ENCODE measurements at regions not wholly inside any gene's neighbourhood (a gene's known extent, or its start where the extent isn't known, plus 50 kb on each side); places are given as distances from the start of the nearest gene placed in this dataset.
A peak's percentile ranks its signal among the peaks of the same experiment; 100 is the strongest.

GRCh38 chr3:43191116-43191515 lies 85.2 kb upstream of the POMGNT2 start:
- DNase-seq (no peak), FAIRE-seq (no peak), ATAC-seq (no peak)
- intact Hi-C loops (cut with DNase I): no loop called here
- Histone ChIP-seq H3K4me1 (peaks cover 9 to 13% (median 10%) of the 10 kb centered on the region in 3 donors), H3K9me3 (no peaks in the 10 kb centered on the region), H3K36me3 (no peaks in the 10 kb centered on the region), H3K27ac (no peak overlapping the region), H3K27me3 (no peaks in the 10 kb centered on the region), H3K4me3 (no peak overlapping the region)
- TF ChIP-seq, protein P1, sequence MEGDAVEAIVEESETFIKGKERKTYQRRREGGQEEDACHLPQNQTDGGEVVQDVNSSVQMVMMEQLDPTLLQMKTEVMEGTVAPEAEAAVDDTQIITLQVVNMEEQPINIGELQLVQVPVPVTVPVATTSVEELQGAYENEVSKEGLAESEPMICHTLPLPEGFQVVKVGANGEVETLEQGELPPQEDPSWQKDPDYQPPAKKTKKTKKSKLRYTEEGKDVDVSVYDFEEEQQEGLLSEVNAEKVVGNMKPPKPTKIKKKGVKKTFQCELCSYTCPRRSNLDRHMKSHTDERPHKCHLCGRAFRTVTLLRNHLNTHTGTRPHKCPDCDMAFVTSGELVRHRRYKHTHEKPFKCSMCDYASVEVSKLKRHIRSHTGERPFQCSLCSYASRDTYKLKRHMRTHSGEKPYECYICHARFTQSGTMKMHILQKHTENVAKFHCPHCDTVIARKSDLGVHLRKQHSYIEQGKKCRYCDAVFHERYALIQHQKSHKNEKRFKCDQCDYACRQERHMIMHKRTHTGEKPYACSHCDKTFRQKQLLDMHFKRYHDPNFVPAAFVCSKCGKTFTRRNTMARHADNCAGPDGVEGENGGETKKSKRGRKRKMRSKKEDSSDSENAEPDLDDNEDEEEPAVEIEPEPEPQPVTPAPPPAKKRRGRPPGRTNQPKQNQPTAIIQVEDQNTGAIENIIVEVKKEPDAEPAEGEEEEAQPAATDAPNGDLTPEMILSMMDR (IDR thresholded peaks at IDR 0.05): no peak
- WGBS, 2 donors: 85 to 92% methylated on average over 6 of the region's 6 CpGs

GRCh38 chr3:43190670-43191069 lies 84.8 kb upstream of the POMGNT2 start:
- no peaks in the 10 kb centered on the region for H3K36me3 ChIP-seq
- FAIRE-seq (no peak), DNase-seq (no peak), ATAC-seq (no peak)
- H3K4me1 ChIP-seq: peaks cover 9 to 13% (median 10%) of the 10 kb centered on the region in 3 donors
- peak overlapping the region in 1 of 4 donors; percentile 5 for H3K27ac ChIP-seq
- TF ChIP-seq, protein P1 (IDR thresholded peaks at IDR 0.05): no peak
- intact Hi-C loops (cut with DNase I): no loop called here
- 52 to 53% methylated on average over 5 of the region's 5 CpGs for WGBS, 2 donors
- no peaks in the 10 kb centered on the region for H3K27me3 ChIP-seq
- no peaks in the 10 kb centered on the region for H3K9me3 ChIP-seq
- H3K4me3 ChIP-seq: no peak overlapping the region

- DNase-seq (no peak), FAIRE-seq (no peak), ATAC-seq (no peak)
- 86 to 91% methylated on average over 1 of the region's 1 CpG for WGBS, 2 donors
- H3K27ac ChIP-seq: no peak overlapping the region
- no peaks in the 10 kb centered on the region for H3K36me3 ChIP-seq
- H3K27me3 ChIP-seq: no peaks in the 10 kb centered on the region
- TF ChIP-seq, protein P1 (IDR thresholded peaks at IDR 0.05): no peak
- H3K9me3 ChIP-seq: no peaks in the 10 kb centered on the region
- H3K4me3 ChIP-seq: no peak overlapping the region
- no peaks in the 10 kb centered on the region for H3K4me1 ChIP-seq
- intact Hi-C loops (cut with DNase I): no loop called here
Observed at GRCh38 chr3:43187836-43188479, 82.1 kb upstream of the POMGNT2 start.

DNA sequence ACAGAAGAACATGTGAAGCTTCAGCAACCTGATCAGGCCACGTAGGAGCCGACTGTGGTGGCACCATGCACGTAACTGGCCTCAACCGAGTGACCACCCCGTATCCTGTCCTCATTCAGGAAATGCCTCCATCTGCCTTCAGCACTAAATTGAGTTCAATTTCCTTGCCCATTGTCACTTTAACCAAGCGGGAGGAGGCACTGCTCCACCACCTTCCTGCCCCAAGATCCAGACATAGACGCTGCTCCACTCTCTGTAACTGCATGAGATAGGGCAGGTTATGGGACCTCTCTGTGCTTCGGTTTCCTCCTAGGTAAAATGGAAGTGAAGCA lies 80.1 kb upstream of the POMGNT2 start:
- no peak overlapping the region for H3K4me3 ChIP-seq
- 90% methylated on average over 8 of the region's 8 CpGs for WGBS, 2 donors
- no peak for DNase-seq
- H3K36me3 ChIP-seq: no peaks in the 10 kb centered on the region
- intact Hi-C loops (cut with DNase I): no loop called here
- no peaks in the 10 kb centered on the region for H3K27me3 ChIP-seq
- H3K27ac ChIP-seq: no peak overlapping the region
- H3K4me1 ChIP-seq: peaks cover 0 to 2% (median 0%) of the 10 kb centered on the region in 3 donors
- no peak for FAIRE-seq
- TF ChIP-seq, protein P1 (IDR thresholded peaks at IDR 0.05): no peak
- H3K9me3 ChIP-seq: no peaks in the 10 kb centered on the region
- no peak for ATAC-seq

- ATAC-seq (no peak), FAIRE-seq (no peak)
- no peak overlapping the region for H3K27ac ChIP-seq
Observed at GRCh38 chr3:43185274-43185982, 79.5 kb upstream of the POMGNT2 start.

More at GRCh38 chr3:43185274-43185982, 79.5 kb upstream of the POMGNT2 start:
- H3K36me3 ChIP-seq: no peaks in the 10 kb centered on the region
- H3K4me1 ChIP-seq: peaks cover 0 to 6% (median 0%) of the 10 kb centered on the region in 3 donors
- H3K4me3 ChIP-seq: no peak overlapping the region
- WGBS, 2 donors: 50 to 52% methylated on average over 5 of the region's 5 CpGs
- no peak for DNase-seq
- intact Hi-C loops (cut with DNase I): no loop called here
- no peaks in the 10 kb centered on the region for H3K27me3 ChIP-seq
- H3K9me3 ChIP-seq: no peaks in the 10 kb centered on the region
- TF ChIP-seq, protein P1 (IDR thresholded peaks at IDR 0.05): no peak

All from pancreas (tissue), 10 donors.